ENCODE measurements at regions not wholly inside any gene's neighbourhood (a gene's known extent, or its start where the extent isn't known, plus 50 kb on each side); places are given as distances from the start of the nearest gene placed in this dataset.
"Not testable (repeated sequence)": the region's sequence is repeated elsewhere in the genome, so short reads cannot be mapped to it uniquely, and the experiment has no call there.

- no peak for DNase-seq
These were observed 164.4 kb upstream of the NAMPT start for GRCh38 chr7:106448992-106449859.

- DNase-seq = no peak
These were observed 163.7 kb upstream of the NAMPT start for GRCh38 chr7:106448346-106448991.

- no peak for DNase-seq
These were observed 162.6 kb upstream of the NAMPT start for GRCh38 chr7:106447318-106447847.

DNA sequence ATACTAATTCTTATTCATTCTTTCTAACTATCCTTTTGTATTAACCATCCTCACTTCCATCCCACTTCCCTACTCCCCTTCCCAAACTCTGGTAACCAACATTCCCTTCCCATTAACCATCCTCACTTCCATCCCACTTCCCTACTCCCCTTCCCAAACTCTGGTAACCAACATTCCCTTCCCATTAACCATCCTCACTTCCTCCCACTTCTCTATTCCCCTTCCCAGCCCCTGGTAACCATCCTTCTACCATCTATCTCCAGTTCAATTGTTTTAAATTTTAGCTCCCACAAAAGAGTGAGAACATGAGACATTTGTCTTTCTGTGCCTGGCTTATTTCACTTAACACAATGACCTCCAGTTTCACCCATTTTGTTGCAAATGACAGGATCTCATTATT, 160.6 kb upstream of the NAMPT start:
- not testable (repeated sequence) for DNase-seq

- no peak for DNase-seq
These were observed 159.4 kb upstream of the NAMPT start for GRCh38 chr7:106444068-106444655.

DNA sequence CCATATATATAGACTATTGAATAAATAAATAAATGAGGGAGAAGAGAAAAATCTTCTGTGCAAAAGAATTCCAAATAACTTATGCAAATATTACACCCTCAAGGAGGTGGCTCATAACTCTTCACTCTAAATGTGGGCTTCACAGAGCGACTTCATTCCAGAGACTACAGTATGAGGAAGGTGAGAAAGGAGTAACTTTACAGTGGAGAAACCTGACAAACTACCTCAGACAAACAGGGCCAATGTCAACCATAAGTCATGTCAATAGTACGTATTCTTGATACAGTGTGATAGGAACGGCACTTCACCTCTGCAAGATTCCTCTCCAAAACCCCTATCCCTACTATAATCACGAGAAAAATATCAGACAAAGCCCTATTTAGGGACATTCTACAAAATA, 158.4 kb upstream of the NAMPT start:
- DNase-seq = no peak

DNA sequence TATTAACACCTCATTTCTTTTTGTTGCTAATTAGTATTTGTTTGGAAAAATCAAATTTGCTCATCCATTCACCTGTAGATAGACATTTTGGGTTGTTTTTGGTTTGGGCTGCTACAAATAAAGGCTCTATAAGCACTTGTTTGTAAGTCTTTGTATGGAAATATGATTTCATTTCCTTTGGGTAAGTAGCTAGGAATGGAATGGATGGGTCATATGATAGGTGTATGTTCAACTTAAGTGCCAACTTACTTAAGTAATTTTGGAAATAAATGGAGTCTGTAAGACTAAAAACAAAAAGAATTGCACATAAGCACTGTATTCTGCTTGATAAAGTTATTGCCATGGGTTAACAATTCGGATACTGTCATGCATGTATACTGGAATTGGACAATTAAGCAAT, 157.7 kb upstream of the NAMPT start:
- no peak for DNase-seq

- not testable (repeated sequence) for DNase-seq
These were observed 156.6 kb upstream of the NAMPT start for GRCh38 chr7:106441343-106441742.

- not testable (repeated sequence) for DNase-seq
These were observed 152.2 kb upstream of the NAMPT start for GRCh38 chr7:106436933-106437332.

DNA sequence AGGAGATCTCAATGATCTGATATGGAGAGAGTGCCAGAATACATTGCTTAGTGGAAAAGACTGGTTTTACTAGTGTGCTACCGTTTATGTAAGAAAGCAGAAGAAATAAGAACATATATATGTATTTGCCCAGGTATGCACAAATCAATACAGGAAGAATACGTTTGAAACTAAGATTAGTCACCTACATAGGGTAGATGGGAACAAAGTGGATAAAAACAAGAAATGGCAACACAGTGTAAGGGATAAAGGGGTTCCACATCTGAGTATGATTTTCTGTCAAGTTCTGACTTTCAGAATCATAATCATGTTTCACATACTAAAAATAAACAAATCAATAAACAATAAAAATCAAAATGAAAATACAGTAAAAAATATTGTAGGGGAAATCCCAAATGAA, 148.6 kb upstream of the NAMPT start:
- DNase-seq = no peak

DNA sequence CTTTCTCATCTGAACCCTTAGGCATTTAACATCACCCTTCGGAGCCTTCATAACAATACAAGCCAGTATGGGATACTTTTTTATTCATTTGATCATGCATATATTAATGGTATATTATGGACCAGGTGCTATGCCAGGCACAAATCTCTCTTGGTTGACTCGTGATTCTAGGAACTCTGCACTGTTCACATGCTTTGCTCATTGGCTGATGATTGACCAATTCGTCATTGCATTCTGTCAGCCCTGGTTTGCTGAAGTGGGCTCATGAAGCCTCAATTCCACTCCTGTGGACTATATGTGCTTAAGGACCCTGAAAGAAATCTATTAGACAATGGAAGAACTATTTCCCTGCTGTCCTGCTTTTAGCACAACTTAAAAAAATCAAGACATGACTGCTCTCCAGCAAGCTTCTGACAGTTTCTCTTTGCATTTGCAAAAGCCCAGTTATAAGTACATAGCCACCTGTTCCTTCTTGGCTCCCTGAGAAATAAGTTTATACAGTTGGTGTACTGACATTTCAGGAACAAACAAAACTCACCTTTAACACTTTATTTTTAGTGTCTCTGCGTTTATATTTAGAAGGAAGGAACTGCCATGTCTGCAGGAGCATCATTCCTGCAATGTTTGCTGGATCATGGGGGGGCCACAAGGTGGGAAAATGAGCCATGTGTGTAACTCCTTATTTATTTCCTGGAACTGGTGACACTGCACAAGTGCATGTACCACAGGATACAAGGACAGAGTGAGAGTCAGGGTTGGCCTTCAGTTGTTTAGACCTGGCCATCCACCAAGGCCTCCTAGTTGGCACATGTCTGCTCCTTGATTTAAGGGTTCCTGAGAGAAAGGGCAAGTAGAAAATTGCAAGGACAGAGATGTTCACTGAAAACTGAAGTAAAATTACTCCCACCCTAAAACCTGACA, 146.0 kb upstream of the NAMPT start:
- DNase-seq = no peak

GRCh38 chr7:106430103-106430502, 145.3 kb upstream of the NAMPT start:
- DNase-seq = no peak

DNA sequence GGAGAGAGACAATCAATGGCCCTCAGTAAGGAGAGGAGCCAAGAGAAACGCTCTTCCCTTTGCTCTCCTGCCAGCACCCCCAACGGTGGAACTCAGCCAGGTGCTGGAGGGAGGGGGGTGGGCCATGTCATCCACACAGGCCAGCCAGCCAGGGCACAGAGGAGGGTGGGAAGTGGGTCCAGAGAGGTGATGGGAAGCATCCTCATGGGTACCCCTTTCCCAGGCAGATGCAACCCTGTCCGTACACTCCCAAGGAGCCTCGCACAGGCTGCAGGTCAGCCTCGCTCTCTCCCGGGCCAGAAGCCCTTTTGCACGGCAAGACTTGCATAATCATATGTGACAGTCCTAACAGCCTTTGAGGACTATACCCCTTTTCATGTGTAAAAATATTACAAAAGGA, 142.0 kb upstream of the NAMPT start:
- DNase-seq = no peak

DNA sequence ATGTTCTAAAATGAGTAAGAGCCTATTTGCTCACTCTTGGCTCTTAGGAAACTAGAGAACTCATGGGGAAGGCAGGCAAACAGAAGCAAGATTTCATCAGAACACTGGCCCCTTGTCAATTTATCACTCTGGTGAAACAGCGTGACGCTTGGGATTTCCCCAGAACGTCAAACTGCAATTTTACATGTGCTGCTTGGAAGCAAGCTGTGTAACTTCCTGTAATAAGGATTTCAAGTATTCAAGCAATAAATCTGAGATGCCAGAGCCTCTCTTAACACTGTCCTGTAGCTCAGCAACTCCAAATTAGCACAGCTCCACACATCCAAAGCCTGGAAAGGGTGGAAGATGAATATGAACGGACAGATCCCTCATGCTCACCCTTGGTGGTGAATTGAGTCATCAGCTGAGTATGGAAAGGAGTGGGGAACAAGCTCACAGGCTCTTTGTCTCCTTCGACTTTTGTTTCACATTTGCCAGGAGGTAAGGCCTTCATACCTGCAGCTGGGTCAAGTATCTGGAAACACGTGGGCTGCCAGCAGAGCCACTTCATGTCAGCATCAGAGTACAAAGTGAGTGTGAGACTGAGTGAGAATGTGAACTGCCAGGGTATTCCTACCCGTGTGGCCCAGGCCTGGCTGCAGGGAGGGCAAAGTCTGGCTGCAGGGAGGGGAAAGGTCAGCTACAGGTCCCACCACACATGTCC, 140.4 kb upstream of the NAMPT start:
- DNase-seq = peak; percentile 67

DNA sequence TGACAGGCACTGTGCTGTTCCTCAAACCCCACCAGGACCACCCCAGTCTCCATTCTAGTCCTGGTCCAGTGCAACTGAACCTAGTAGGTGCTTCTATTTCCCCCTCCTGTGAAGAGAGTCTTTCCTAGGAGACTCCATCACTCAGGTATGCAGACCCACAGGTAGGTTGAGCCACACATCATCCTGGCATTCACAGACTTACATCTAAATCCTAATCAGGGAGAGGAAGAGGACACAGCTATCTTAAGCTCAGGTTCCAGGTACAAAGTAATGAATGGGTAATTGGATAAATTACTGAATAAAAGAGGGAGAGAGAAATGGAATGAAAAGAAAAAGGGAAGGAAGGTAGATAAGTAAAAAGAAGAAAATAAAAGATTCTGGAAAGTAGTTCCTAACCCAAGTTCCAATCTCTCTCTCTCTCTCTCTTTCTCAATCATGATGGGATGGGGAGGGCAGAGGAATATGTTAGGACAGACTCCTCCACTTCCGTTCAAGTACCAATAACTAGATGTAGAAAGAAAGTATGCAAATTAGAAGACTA, 139.8 kb upstream of the NAMPT start:
- DNase-seq = no peak

- no peak for DNase-seq
These were observed 139.2 kb upstream of the NAMPT start for GRCh38 chr7:106423821-106424475.

- DNase-seq = no peak
These were observed 138.3 kb upstream of the NAMPT start for GRCh38 chr7:106423111-106423510.

DNA sequence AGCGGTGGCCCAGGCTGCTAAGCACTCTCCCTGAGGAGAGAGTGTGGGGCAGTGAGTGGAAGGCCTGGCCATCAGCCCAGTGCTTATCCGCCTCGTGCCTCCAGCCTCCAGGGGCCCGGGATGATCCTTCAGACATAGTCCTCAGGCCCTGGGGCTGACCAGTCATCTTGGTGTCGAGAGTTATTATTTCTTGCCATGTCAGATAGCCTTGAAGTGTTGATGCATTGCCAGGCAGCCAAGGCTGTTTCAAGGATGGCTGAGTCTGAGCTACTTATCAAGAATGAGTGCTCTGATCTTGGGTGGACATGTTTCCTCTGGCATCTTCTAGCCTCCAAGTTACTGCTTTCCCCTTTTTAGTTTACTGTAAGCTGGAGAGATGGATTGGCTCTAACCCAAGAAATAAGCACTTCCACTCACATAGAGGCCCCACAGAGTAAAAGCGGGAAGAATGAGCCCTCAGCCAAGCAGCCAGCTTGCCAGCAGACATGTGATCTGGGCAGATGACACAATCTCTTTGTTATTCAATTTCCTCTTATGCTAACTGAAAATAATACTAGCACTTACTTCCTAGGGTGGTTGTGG, 136.5 kb upstream of the NAMPT start:
- DNase-seq = peak; percentile 67

DNA sequence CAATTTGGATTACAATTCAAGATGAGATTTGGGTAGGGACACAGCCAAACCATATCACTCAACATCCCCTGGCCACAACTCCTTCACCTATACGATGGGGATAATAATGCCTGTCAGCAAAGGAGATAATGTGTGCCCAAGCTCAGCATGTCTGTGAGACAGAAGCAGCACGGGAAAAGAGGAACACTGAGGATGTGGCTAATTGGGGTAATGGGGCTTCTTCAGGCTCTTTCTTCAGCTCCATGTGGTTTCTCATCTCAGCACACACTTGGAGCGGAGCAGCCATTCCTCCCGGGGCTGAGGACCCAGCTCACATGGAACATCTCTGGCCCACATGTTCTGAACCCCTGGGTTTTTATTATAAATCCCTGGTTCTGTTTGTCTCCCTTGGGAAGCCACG, 136.0 kb upstream of the NAMPT start:
- no peak for DNase-seq

DNA sequence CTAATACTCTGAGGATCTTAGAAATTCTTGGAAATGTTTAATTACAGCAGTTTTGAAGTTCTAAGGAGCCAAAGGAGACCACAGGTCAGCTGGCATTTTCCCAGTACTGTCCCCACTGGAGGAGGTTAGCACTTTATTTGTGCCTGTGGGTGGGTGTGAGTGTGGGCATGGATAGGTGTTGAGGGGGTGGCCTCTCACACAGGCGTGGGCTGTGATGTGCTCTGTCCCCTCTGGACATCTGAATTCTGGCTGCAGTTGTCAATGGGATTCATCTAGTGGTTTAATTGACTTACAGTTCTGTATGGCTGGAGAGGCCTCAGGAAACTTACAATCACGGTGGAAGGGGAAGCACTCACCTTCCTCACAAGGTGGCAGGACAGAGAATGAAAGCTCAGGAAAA, 135.4 kb upstream of the NAMPT start:
- no peak for DNase-seq

Data from hindlimb muscle (tissue), 1 donor.